GM21367 (cell line): ENCODE measurements at regions not wholly inside any gene's neighbourhood (a gene's known extent, or its start where the extent isn't known, plus 50 kb on each side); places are given as distances from the start of the nearest gene placed in this dataset.
"Not testable (repeated sequence)": the region's sequence is repeated elsewhere in the genome, so short reads cannot be mapped to it uniquely, and the experiment has no call there.

Source experiments
- ATAC-seq: cut with Tn5 transposase; IDR thresholded peaks from one replicate; pipeline ENCODE4 v1.9.1; 2021; ENCODE audit not compliant: unreplicated experiment

GRCh38 chr4:55028196-55028595 is 97.2 kb downstream of the KDR start:
- ATAC-seq = no peak

GRCh38 chr4:55027596-55027995 is 97.8 kb downstream of the KDR start:
- ATAC-seq = no peak

- not testable (repeated sequence) for ATAC-seq
Observed at GRCh38 chr4:55025456-55025855, 99.9 kb downstream of the KDR start.

- no peak for ATAC-seq
Observed at GRCh38 chr4:55023030-55023429, 102.4 kb downstream of the KDR start.

GRCh38 chr4:55021214-55021613 is 104.2 kb downstream of the KDR start:
- ATAC-seq = no peak

- ATAC-seq = no peak
Observed at GRCh38 chr4:55020131-55020530, 105.3 kb downstream of the KDR start.

- ATAC-seq = no peak
Observed at GRCh38 chr4:55018978-55019377, 106.4 kb downstream of the KDR start.

- no peak for ATAC-seq
Observed at GRCh38 chr4:55018521-55018920, 106.9 kb downstream of the KDR start.

- ATAC-seq = no peak
Observed at GRCh38 chr4:55017406-55017805, 108.0 kb downstream of the KDR start.

GRCh38 chr4:55016131-55016530 is 109.3 kb downstream of the KDR start:
- ATAC-seq = no peak

- ATAC-seq = no peak
Observed at GRCh38 chr4:55014876-55015275, 110.5 kb downstream of the KDR start.

GRCh38 chr4:55013431-55013955 is 111.9 kb downstream of the KDR start:
- ATAC-seq = no peak

- ATAC-seq = no peak
Observed at GRCh38 chr4:55012363-55013230, 112.8 kb downstream of the KDR start.

- no peak for ATAC-seq
Observed at GRCh38 chr4:55011761-55012160, 113.6 kb downstream of the KDR start.

GRCh38 chr4:55010550-55010949 is 114.8 kb downstream of the KDR start:
- no peak for ATAC-seq

GRCh38 chr4:55008166-55009056 is 117.0 kb downstream of the KDR start:
- ATAC-seq = no peak

GRCh38 chr4:55005910-55006309 is 119.5 kb downstream of the KDR start:
- no peak for ATAC-seq

- ATAC-seq = no peak
Observed at GRCh38 chr4:55004831-55005230, 120.6 kb downstream of the KDR start.

- ATAC-seq = no peak
Observed at GRCh38 chr4:55002431-55002830, 123.0 kb downstream of the KDR start.

- ATAC-seq = no peak
Observed at GRCh38 chr4:55001538-55001937, 123.9 kb downstream of the KDR start.

- no peak for ATAC-seq
Observed at GRCh38 chr4:54999003-54999402, 126.4 kb downstream of the KDR start.
